Right renal cortex interstitium (tissue), 3 donors: ENCODE measurements at regions not wholly inside any gene's neighbourhood (a gene's known extent, or its start where the extent isn't known, plus 50 kb on each side); places are given as distances from the start of the nearest gene placed in this dataset.

Source experiments
- DNase-seq, 3 donors: peaks; one replicate each; pipeline ENCODE4 v3.0.0-alpha.2; 2013; ENCODE audit warnings: low read depth in 3 of 3, low spot score in 2 of 3

DNA sequence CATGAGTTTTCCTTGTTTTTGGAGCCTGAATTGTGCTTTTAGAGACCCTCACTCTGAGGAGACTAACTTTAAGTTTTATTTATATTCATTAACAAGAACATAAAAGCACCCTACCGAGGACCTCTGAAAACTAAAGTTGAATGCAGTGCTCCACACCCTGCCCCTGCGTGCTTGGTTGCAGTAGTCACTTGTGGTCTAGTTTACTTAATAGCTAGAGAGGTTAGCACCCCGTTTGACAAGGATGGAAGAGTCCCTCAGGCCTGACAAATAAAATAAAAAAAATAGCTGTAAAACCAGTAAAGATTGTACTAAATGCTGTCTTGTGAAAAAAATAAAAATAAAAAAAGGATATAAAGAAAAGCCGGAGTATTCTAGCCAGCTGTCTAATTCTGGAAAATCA lies 395.2 kb downstream of the MTX2 start:
- DNase-seq: no peak

- DNase-seq: no peak
Observed at GRCh38 chr2:176665086-176665485, 395.8 kb downstream of the MTX2 start.

DNA sequence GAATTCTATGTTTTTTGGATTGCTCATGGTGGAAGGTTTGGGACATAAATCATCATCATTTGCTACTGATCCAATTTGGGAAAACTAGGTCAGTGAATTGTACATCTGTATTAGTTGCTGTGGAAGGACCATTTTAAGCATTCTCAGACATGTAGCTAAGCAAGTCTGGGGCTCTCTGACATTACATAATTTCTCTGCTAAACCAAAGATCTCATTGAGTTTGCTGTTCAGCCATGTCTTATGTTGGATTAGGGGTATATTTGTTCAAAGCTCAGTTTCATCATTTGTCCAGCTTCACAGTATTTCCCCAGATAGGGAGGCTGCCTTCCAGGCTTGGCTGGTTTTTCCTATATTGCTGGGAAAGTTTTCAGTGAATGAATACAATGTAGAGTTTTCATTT lies 399.7 kb downstream of the MTX2 start:
- no peak for DNase-seq

GRCh38 chr2:176669398-176670174 lies 400.3 kb downstream of the MTX2 start:
- DNase-seq: no peak

- no peak for DNase-seq
Observed at GRCh38 chr2:176675271-176675949, 406.2 kb downstream of the MTX2 start.

DNA sequence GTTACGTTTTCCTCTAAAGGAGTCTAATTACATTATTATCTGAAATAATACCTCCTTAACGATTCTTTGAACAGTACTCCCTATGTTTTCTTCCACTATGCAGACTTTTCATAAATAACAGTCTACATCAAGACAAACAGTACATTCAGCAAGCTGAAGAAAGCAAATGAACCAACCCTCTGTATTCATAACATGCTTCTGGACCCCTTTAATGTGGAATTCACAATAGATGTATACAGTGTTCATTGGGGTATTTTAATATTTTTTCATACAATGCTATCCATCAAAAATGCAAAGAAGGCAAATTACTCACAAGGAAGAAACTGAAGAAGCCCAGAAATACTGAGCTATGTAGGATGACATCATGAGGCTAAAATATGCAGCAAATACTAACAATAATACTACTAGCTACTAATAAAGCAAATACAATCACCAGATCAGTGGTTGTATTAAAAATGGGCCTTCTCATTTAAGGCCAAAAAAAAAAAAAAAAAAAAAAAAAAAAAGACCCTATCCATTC lies 408.6 kb downstream of the MTX2 start:
- DNase-seq: no peak

- no peak for DNase-seq
Observed at GRCh38 chr2:176678571-176678970, 409.3 kb downstream of the MTX2 start.

GRCh38 chr2:176679061-176679669 lies 409.9 kb downstream of the MTX2 start:
- no peak for DNase-seq

DNA sequence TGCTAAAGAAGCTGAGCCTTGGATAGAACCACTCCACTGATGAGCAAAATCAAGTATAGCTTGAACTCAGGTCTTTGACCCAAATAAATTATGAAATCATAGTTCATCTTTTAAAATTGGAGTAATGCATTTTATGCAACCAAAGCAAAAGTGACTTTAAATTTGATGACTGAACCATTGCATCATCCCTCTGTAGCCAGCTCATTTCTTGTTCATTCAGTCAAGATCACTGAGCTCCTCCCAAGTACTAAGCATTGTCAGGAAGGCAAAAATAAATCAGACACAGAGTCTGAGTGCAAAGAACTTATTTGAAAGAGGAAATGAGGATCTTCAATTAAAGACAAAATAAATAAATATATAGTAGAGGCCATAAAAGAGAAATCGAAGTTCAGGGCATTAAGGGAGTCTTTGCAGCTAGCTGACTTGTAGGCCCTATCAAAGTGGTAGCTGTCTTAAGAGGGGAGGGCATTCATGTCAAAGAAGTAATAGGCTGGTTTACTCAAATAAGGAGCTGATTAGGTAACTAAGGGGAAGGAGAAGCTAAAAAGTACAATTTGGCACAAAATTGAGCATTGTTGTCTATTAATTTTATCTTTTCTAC lies 411.8 kb downstream of the MTX2 start:
- DNase-seq: no peak

GRCh38 chr2:176681584-176682115 lies 412.4 kb downstream of the MTX2 start:
- no peak for DNase-seq

GRCh38 chr2:176682278-176682677 lies 413.0 kb downstream of the MTX2 start:
- no peak for DNase-seq

DNA sequence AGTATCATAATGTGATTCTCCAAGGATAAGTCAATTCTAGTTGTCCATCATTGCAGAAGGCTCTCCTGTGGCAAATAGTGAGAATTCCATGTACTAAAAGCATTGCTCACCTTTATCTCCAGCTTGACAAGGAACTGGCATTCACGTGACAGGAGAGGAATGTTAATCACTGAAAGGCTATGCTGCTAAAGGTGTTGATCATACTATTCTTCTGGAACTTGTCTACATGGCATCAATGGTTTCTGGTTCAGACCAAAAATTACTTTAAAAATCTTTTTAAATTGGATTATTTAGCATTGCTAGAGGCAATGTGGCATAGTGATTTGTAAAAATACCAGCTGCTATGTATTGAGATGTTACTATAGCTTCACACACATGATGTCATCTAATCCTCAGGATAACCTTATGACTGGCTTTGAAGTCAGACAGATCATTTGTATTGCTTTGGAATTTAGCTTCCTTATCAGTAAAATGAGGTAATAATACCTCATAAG lies 414.4 kb downstream of the MTX2 start:
- DNase-seq: no peak

GRCh38 chr2:176685908-176686307 lies 416.7 kb downstream of the MTX2 start:
- DNase-seq: no peak

GRCh38 chr2:176686328-176686727 lies 417.1 kb downstream of the MTX2 start:
- no peak for DNase-seq

DNA sequence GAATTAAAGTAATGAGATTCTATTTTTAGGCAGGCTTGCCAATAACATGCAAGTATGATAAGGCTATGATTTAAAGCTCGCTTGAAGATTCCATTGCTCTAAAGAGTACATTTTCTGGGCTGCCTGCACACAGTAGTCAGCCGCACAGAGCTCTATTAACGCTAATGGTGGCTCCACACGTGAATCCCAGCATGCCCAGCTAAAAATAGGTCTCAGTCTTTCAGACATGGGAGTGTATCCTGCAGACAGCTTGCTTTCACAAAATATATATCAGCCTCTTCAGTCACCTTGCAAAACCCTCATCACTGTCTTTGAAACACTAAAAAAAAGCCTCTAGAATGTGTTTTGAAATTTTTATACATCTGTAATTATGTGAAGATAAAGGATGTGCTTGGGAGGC lies 418.1 kb downstream of the MTX2 start:
- no peak for DNase-seq

DNA sequence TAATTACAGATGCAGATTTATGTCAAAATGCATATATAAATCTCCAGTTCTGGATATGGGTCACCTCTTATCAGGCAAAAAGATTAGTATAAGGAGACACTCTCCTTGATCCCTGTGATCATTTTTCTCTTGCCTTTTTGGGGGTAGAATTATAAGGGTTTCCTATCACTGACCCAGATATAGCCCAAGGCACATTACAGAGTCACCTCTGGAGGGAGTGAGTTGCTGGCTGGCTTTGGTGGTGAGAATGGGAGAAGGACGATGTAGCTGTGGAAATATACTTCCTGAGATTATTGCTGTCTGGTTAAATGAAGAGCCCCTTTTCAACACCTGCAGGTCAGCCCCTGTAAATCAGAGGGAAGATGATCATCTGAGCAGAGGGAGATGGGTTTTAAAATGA lies 418.7 kb downstream of the MTX2 start:
- DNase-seq: no peak

DNA sequence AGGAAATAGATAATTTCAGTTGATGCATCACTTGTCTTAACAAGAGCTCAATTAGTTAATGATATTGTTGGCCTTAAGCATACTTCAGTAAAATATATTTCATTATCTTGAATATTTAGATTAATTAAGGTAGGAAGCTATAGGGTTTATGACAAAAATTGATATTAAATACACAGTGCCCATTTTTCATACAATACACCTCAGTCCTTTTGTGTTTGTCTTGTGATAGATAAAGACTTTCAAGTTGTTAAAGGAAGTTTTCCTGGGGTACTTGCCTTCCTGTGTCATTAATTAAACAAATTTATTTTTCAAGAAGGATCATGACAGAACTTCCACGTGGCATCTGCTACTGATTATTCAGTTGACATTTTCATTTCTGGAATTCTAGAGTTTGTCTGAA lies 420.5 kb downstream of the MTX2 start:
- no peak for DNase-seq

DNA sequence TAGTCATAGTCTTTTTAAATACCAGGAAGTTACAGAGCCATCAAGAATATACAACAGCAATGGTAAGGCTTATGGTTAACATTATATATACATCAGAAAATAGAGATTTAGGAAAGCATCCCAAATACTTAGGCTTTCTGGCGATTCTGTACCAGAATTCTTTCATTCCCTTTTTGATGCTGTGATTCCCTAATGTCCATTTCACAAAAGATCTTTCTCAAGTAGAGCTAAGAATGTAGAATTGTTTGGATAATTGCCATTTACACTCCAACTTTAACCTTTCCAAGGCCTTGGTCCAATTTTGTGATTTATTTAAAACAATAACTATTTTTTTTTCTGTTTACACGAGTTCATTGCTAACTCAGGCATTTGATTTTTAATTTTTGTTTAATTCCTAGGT lies 422.2 kb downstream of the MTX2 start:
- no peak for DNase-seq

DNA sequence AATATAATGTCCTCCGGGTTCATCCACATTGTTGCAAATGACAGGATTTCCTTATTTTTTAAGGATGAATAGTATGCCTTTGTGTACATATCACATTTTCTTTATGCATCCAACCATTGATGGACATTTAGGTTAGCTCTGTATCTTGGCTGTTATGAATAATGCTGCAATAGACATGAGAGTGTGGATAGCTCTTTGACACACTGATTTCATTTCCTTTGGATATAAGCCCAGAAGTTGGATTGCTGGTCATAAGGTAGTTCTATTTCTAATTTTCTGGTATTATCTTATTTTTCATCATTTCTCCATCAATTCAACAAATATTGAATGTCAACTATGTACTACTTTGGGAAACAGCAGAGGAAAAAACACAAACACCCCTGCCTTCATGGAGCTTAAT lies 423.3 kb downstream of the MTX2 start:
- DNase-seq: no peak

DNA sequence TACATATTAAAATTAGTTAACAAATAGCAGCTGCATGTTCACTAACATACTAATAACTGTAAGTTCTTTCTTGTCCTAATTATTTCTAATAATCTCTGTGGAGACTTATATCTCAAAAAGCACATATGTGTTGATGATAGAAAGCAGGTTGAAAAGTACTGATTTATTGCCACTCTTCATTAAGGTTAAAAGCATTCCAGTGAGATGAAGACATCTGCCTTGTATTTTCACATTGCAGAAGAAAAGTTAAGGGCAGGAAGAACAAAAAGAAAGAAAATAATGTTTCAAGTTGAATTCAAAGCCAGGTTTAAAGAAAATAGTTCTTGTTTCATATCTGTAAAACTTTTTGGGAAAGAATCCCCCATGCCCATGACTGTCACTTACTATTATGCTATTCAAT lies 429.9 kb downstream of the MTX2 start:
- no peak for DNase-seq

- DNase-seq: no peak
Observed at GRCh38 chr2:176699644-176700043, 430.4 kb downstream of the MTX2 start.
